ENCODE measurements at regions not wholly inside any gene's neighbourhood (a gene's known extent, or its start where the extent isn't known, plus 50 kb on each side); places are given as distances from the start of the nearest gene placed in this dataset.

- Mint-ChIP-seq H3K27me3 (no peaks in the 10 kb centered on the region), H3K9me3 (peaks cover 0 to 13% (median 4%) of the 10 kb centered on the region in 8 donors), H3K27ac (no peak overlapping the region), H3K36me3 (no peaks in the 10 kb centered on the region), H3K4me3 (no peak overlapping the region), H3K4me1 (no peaks in the 10 kb centered on the region)
- Histone ChIP-seq H3K4me3 (ENCODE audit: low read length in 2 of 2) (no peak overlapping the region), H3K36me3 (ENCODE audit: insufficient read depth, low read length) (no peaks in the 10 kb centered on the region), H3K4me1 (ENCODE audit: insufficient read depth, low read length) (no peaks in the 10 kb centered on the region), H3K27me3 (ENCODE audit: insufficient read depth, low read length) (no peaks in the 10 kb centered on the region), H3K27ac (ENCODE audit: low read depth, low read length) (no peak overlapping the region), H3K9me3 (ENCODE audit: control insufficient read depth in 1 of 2, low read length in 2 of 2) (no peaks in the 10 kb centered on the region)
- CTCF ChIA-PET (ENCODE audit: partially characterized antibody) = no interaction called here
- POLR2A ChIA-PET (ENCODE audit: partially characterized antibody) = no interaction called here
- DNase-seq = no peak
- intact Hi-C loops (cut with micrococcal nuclease) = no loop called here
These were observed 483.5 kb upstream of the SLC8A1 start for GRCh38 chr2:40935349-40935748.

GRCh38 chr2:40937284-40937683 is 485.4 kb upstream of the SLC8A1 start:
- Histone ChIP-seq H3K36me3 (ENCODE audit: insufficient read depth, low read length) (no peaks in the 10 kb centered on the region), H3K27me3 (ENCODE audit: insufficient read depth, low read length) (no peaks in the 10 kb centered on the region), H3K4me3 (ENCODE audit: low read length in 2 of 2) (no peak overlapping the region), H3K9me3 (ENCODE audit: control insufficient read depth in 1 of 2, low read length in 2 of 2) (no peaks in the 10 kb centered on the region), H3K4me1 (ENCODE audit: insufficient read depth, low read length) (no peaks in the 10 kb centered on the region), H3K27ac (ENCODE audit: low read depth, low read length) (no peak overlapping the region)
- Mint-ChIP-seq H3K4me1 (no peaks in the 10 kb centered on the region), H3K36me3 (no peaks in the 10 kb centered on the region), H3K4me3 (no peak overlapping the region), H3K9me3 (peaks cover 0 to 19% (median 9%) of the 10 kb centered on the region in 8 donors), H3K27me3 (no peaks in the 10 kb centered on the region), H3K27ac (no peak overlapping the region)
- no peak for DNase-seq
- POLR2A ChIA-PET (ENCODE audit: partially characterized antibody) = no interaction called here
- intact Hi-C loops (cut with micrococcal nuclease) = no loop called here
- CTCF ChIA-PET (ENCODE audit: partially characterized antibody) = no interaction called here

- H3K36me3 ChIP-seq (ENCODE audit: insufficient read depth, low read length) = no peaks in the 10 kb centered on the region
- no peaks in the 10 kb centered on the region for H3K36me3 Mint-ChIP-seq
- H3K27me3 Mint-ChIP-seq = no peaks in the 10 kb centered on the region
- no peaks in the 10 kb centered on the region for H3K27me3 ChIP-seq (ENCODE audit: insufficient read depth, low read length)
- no peaks in the 10 kb centered on the region for H3K4me1 Mint-ChIP-seq
- no peak overlapping the region for H3K27ac ChIP-seq (ENCODE audit: low read depth, low read length)
- H3K9me3 Mint-ChIP-seq = peaks cover 0 to 7% (median 5%) of the 10 kb centered on the region in 8 donors
- CTCF ChIA-PET (ENCODE audit: partially characterized antibody) = no interaction called here
- no peak overlapping the region for H3K4me3 ChIP-seq (ENCODE audit: low read length in 2 of 2)
- DNase-seq = no peak
- intact Hi-C loops (cut with micrococcal nuclease) = no loop called here
- H3K4me3 Mint-ChIP-seq = no peak overlapping the region
- no peaks in the 10 kb centered on the region for H3K4me1 ChIP-seq (ENCODE audit: insufficient read depth, low read length)
- POLR2A ChIA-PET (ENCODE audit: partially characterized antibody) = no interaction called here
- no peaks in the 10 kb centered on the region for H3K9me3 ChIP-seq (ENCODE audit: control insufficient read depth in 1 of 2, low read length in 2 of 2)
- no peak overlapping the region for H3K27ac Mint-ChIP-seq
These were observed 501.5 kb upstream of the SLC8A1 start for GRCh38 chr2:40953341-40953740.

- peaks cover 0 to 9% (median 3%) of the 10 kb centered on the region in 8 donors for H3K9me3 Mint-ChIP-seq
- Histone ChIP-seq H3K27me3 (ENCODE audit: insufficient read depth, low read length) (no peaks in the 10 kb centered on the region), H3K4me1 (ENCODE audit: insufficient read depth, low read length) (no peaks in the 10 kb centered on the region), H3K27ac (ENCODE audit: low read depth, low read length) (no peak overlapping the region), H3K4me3 (ENCODE audit: low read length in 2 of 2) (no peak overlapping the region), H3K36me3 (ENCODE audit: insufficient read depth, low read length) (no peaks in the 10 kb centered on the region), H3K9me3 (ENCODE audit: control insufficient read depth in 1 of 2, low read length in 2 of 2) (no peaks in the 10 kb centered on the region)
- ChIA-PET CTCF (ENCODE audit: partially characterized antibody) (no interaction called here), POLR2A (ENCODE audit: partially characterized antibody) (no interaction called here)
- H3K4me1 Mint-ChIP-seq = no peaks in the 10 kb centered on the region
- H3K27me3 Mint-ChIP-seq = no peaks in the 10 kb centered on the region
- intact Hi-C loops (cut with micrococcal nuclease) = no loop called here
- no peaks in the 10 kb centered on the region for H3K36me3 Mint-ChIP-seq
- no peak for DNase-seq
- H3K27ac Mint-ChIP-seq = no peak overlapping the region
- no peak overlapping the region for H3K4me3 Mint-ChIP-seq
These were observed 503.2 kb upstream of the SLC8A1 start for GRCh38 chr2:40955042-40955441.

GRCh38 chr2:40955635-40956034 is 503.7 kb upstream of the SLC8A1 start:
- Mint-ChIP-seq H3K9me3 (peaks cover 0 to 9% (median 3%) of the 10 kb centered on the region in 8 donors), H3K4me1 (no peaks in the 10 kb centered on the region), H3K36me3 (no peaks in the 10 kb centered on the region), H3K27me3 (no peaks in the 10 kb centered on the region), H3K4me3 (no peak overlapping the region), H3K27ac (no peak overlapping the region)
- Histone ChIP-seq H3K36me3 (ENCODE audit: insufficient read depth, low read length) (no peaks in the 10 kb centered on the region), H3K27me3 (ENCODE audit: insufficient read depth, low read length) (no peaks in the 10 kb centered on the region), H3K4me3 (ENCODE audit: low read length in 2 of 2) (no peak overlapping the region), H3K4me1 (ENCODE audit: insufficient read depth, low read length) (no peaks in the 10 kb centered on the region), H3K27ac (ENCODE audit: low read depth, low read length) (no peak overlapping the region), H3K9me3 (ENCODE audit: control insufficient read depth in 1 of 2, low read length in 2 of 2) (no peaks in the 10 kb centered on the region)
- ChIA-PET POLR2A (ENCODE audit: partially characterized antibody) (no interaction called here), CTCF (ENCODE audit: partially characterized antibody) (no interaction called here)
- intact Hi-C loops (cut with micrococcal nuclease) = no loop called here
- no peak for DNase-seq

GRCh38 chr2:40957508-40957907 is 505.6 kb upstream of the SLC8A1 start:
- ChIA-PET CTCF (ENCODE audit: partially characterized antibody) (no interaction called here), POLR2A (ENCODE audit: partially characterized antibody) (no interaction called here)
- Mint-ChIP-seq H3K9me3 (peaks cover 0 to 9% (median 4%) of the 10 kb centered on the region in 8 donors), H3K4me1 (no peaks in the 10 kb centered on the region), H3K27ac (no peak overlapping the region), H3K27me3 (no peaks in the 10 kb centered on the region), H3K36me3 (no peaks in the 10 kb centered on the region), H3K4me3 (no peak overlapping the region)
- Histone ChIP-seq H3K4me1 (ENCODE audit: insufficient read depth, low read length) (no peaks in the 10 kb centered on the region), H3K9me3 (ENCODE audit: control insufficient read depth in 1 of 2, low read length in 2 of 2) (no peaks in the 10 kb centered on the region), H3K4me3 (ENCODE audit: low read length in 2 of 2) (no peak overlapping the region), H3K36me3 (ENCODE audit: insufficient read depth, low read length) (no peaks in the 10 kb centered on the region), H3K27me3 (ENCODE audit: insufficient read depth, low read length) (no peaks in the 10 kb centered on the region), H3K27ac (ENCODE audit: low read depth, low read length) (no peak overlapping the region)
- no peak for DNase-seq
- intact Hi-C loops (cut with micrococcal nuclease) = no loop called here

- Mint-ChIP-seq H3K36me3 (no peaks in the 10 kb centered on the region), H3K4me1 (no peaks in the 10 kb centered on the region), H3K27me3 (no peaks in the 10 kb centered on the region), H3K9me3 (peaks cover 3 to 14% (median 8%) of the 10 kb centered on the region in 8 donors), H3K27ac (no peak overlapping the region), H3K4me3 (no peak overlapping the region)
- ChIA-PET POLR2A (ENCODE audit: partially characterized antibody) (no interaction called here), CTCF (ENCODE audit: partially characterized antibody) (no interaction called here)
- H3K27ac ChIP-seq (ENCODE audit: low read depth, low read length) = no peak overlapping the region
- DNase-seq = no peak
- no peaks in the 10 kb centered on the region for H3K36me3 ChIP-seq (ENCODE audit: insufficient read depth, low read length)
- no peak overlapping the region for H3K4me3 ChIP-seq (ENCODE audit: low read length in 2 of 2)
- intact Hi-C loops (cut with micrococcal nuclease) = no loop called here
- no peaks in the 10 kb centered on the region for H3K9me3 ChIP-seq (ENCODE audit: control insufficient read depth in 1 of 2, low read length in 2 of 2)
- no peaks in the 10 kb centered on the region for H3K4me1 ChIP-seq (ENCODE audit: insufficient read depth, low read length)
- H3K27me3 ChIP-seq (ENCODE audit: insufficient read depth, low read length) = no peaks in the 10 kb centered on the region
These were observed 510.1 kb upstream of the SLC8A1 start for GRCh38 chr2:40962026-40962425.

- POLR2A ChIA-PET (ENCODE audit: partially characterized antibody) = no interaction called here
- intact Hi-C loops (cut with micrococcal nuclease) = no loop called here
- no peaks in the 10 kb centered on the region for H3K27me3 Mint-ChIP-seq
These were observed 512.8 kb upstream of the SLC8A1 start for GRCh38 chr2:40964509-40965250.

More at GRCh38 chr2:40964509-40965250, 512.8 kb upstream of the SLC8A1 start:
- H3K36me3 ChIP-seq (ENCODE audit: insufficient read depth, low read length) = no peaks in the 10 kb centered on the region
- Mint-ChIP-seq H3K4me3 (no peak overlapping the region), H3K4me1 (no peaks in the 10 kb centered on the region), H3K27ac (no peak overlapping the region), H3K36me3 (no peaks in the 10 kb centered on the region), H3K9me3 (peaks cover 4 to 18% (median 9%) of the 10 kb centered on the region in 8 donors)
- no peaks in the 10 kb centered on the region for H3K9me3 ChIP-seq (ENCODE audit: control insufficient read depth in 1 of 2, low read length in 2 of 2)
- no peak overlapping the region for H3K4me3 ChIP-seq (ENCODE audit: low read length in 2 of 2)
- H3K4me1 ChIP-seq (ENCODE audit: insufficient read depth, low read length) = no peaks in the 10 kb centered on the region
- no peak for DNase-seq
- CTCF ChIA-PET (ENCODE audit: partially characterized antibody) = no interaction called here
- H3K27me3 ChIP-seq (ENCODE audit: insufficient read depth, low read length) = no peaks in the 10 kb centered on the region
- no peak overlapping the region for H3K27ac ChIP-seq (ENCODE audit: low read depth, low read length)

All from CD4-positive, alpha-beta memory T cell (primary cell).